ENCODE measurements at regions not wholly inside any gene's neighbourhood (a gene's known extent, or its start where the extent isn't known, plus 50 kb on each side); places are given as distances from the start of the nearest gene placed in this dataset.

DNA sequence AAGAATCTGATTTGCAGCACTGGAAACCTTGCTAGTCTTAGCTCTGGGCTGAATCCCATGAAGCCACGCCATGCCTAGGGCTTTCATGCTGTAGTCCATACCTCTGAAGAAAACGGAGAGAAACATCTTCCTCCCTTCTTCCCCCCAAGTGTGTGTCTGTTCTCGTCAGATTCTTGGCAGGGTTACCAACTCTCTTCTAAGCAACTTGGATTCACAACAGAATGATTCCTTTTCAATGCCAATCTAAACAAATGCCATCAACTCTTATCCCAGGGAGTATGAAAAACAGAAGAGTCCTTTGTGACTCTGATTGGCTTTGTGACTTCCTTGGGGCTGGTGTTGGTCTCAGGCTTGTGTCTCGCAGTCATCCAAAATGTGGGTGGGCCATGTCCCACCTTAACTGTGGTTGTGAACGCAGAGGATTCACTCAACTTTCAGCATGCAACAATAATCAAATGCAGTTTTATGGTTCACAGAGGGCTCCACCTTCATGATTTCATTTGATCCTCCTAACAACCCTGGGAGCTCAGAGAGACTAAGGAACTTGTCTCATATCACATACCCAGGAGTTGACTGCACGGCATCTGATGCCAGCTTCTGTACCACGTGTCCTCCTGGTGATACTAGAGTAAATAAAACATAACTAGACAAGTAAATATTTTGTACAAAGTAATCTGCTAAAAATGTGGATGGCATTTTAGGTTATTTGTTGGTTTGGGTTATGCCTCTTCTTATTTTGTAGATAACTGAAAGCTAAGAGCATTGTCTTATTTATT is 186.0 kb upstream of the TNP1 start:
- H3K9me3 Mint-ChIP-seq (ENCODE audit: unreplicated experiment) = peaks cover 2% of the 10 kb centered on the region
- no peaks in the 10 kb centered on the region for H3K27me3 Mint-ChIP-seq (ENCODE audit: unreplicated experiment)
- no peaks in the 10 kb centered on the region for H3K36me3 Mint-ChIP-seq (ENCODE audit: unreplicated experiment)
- DNase-seq = no peak
- TF ChIP-seq, protein P1, sequence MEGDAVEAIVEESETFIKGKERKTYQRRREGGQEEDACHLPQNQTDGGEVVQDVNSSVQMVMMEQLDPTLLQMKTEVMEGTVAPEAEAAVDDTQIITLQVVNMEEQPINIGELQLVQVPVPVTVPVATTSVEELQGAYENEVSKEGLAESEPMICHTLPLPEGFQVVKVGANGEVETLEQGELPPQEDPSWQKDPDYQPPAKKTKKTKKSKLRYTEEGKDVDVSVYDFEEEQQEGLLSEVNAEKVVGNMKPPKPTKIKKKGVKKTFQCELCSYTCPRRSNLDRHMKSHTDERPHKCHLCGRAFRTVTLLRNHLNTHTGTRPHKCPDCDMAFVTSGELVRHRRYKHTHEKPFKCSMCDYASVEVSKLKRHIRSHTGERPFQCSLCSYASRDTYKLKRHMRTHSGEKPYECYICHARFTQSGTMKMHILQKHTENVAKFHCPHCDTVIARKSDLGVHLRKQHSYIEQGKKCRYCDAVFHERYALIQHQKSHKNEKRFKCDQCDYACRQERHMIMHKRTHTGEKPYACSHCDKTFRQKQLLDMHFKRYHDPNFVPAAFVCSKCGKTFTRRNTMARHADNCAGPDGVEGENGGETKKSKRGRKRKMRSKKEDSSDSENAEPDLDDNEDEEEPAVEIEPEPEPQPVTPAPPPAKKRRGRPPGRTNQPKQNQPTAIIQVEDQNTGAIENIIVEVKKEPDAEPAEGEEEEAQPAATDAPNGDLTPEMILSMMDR (IDR thresholded peaks at IDR 0.05; ENCODE audit: partially characterized antibody, unreplicated experiment) = no peak
- no peak overlapping the region for H3K4me3 Mint-ChIP-seq (ENCODE audit: unreplicated experiment)
- H3K27ac Mint-ChIP-seq (ENCODE audit: unreplicated experiment) = no peak overlapping the region
- no peaks in the 10 kb centered on the region for H3K4me1 Mint-ChIP-seq (ENCODE audit: low read depth, unreplicated experiment)

- Mint-ChIP-seq H3K27me3 (ENCODE audit: unreplicated experiment) (no peaks in the 10 kb centered on the region), H3K36me3 (ENCODE audit: unreplicated experiment) (no peaks in the 10 kb centered on the region), H3K27ac (ENCODE audit: unreplicated experiment) (no peak overlapping the region), H3K4me1 (ENCODE audit: low read depth, unreplicated experiment) (peaks cover 2% of the 10 kb centered on the region), H3K9me3 (ENCODE audit: unreplicated experiment) (no peaks in the 10 kb centered on the region), H3K4me3 (ENCODE audit: unreplicated experiment) (no peak overlapping the region)
- DNase-seq = no peak
- TF ChIP-seq, protein P1 (IDR thresholded peaks at IDR 0.05; ENCODE audit: partially characterized antibody, unreplicated experiment) = no peak
Observed at GRCh38 chr2:217040099-217040498, 180.2 kb upstream of the TNP1 start.

DNA sequence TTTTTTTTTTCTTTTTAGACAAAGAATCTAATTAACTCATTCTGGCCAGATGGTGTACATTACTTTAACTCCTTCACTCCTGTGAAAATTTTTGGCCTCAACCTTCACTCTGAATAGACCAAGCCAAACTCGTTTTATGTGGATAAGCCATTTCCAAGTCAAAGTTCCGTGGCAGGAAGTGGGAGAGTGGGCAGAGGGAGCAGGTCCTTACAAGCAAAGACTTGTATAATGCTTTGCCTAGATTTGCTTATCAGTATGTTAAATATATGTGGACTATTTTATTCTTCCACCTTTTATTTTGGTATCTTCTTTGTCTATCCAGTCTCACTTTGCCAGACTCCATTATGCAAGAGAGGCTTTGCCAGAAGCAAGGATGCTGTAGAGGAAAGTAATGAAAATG is 178.1 kb upstream of the TNP1 start:
- H3K36me3 Mint-ChIP-seq (ENCODE audit: unreplicated experiment) = no peaks in the 10 kb centered on the region
- H3K27me3 Mint-ChIP-seq (ENCODE audit: unreplicated experiment) = no peaks in the 10 kb centered on the region
- H3K27ac Mint-ChIP-seq (ENCODE audit: unreplicated experiment) = no peak overlapping the region
- H3K4me3 Mint-ChIP-seq (ENCODE audit: unreplicated experiment) = no peak overlapping the region
- DNase-seq = no peak
- H3K9me3 Mint-ChIP-seq (ENCODE audit: unreplicated experiment) = no peaks in the 10 kb centered on the region
- peaks cover 5% of the 10 kb centered on the region for H3K4me1 Mint-ChIP-seq (ENCODE audit: low read depth, unreplicated experiment)
- TF ChIP-seq, protein P1 (IDR thresholded peaks at IDR 0.05; ENCODE audit: partially characterized antibody, unreplicated experiment) = no peak

DNA sequence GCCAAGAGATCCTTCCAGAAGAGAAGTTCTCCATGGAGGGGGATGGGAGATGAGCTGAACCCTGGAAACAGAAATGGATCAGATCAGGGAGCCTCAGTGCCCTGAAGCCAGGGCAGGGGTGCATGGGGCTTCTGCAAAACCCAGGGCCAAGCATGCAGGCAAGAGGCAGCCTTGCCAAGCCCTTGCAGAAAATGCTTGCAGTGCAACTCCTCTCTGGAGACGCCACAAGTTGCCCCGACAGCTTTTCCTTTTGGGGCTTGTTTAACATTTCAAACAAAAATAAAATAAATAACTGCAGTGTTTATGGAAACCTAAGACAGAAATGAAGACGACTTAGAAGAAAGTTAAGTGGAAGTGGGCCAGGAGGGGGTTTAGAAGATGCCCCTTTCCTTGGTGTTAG is 177.5 kb upstream of the TNP1 start:
- Mint-ChIP-seq H3K9me3 (ENCODE audit: unreplicated experiment) (no peaks in the 10 kb centered on the region), H3K4me1 (ENCODE audit: low read depth, unreplicated experiment) (peaks cover 5% of the 10 kb centered on the region), H3K36me3 (ENCODE audit: unreplicated experiment) (no peaks in the 10 kb centered on the region), H3K4me3 (ENCODE audit: unreplicated experiment) (no peak overlapping the region), H3K27ac (ENCODE audit: unreplicated experiment) (no peak overlapping the region), H3K27me3 (ENCODE audit: unreplicated experiment) (no peaks in the 10 kb centered on the region)
- DNase-seq = no peak
- TF ChIP-seq, protein P1 (IDR thresholded peaks at IDR 0.05; ENCODE audit: partially characterized antibody, unreplicated experiment) = no peak

GRCh38 chr2:217035967-217036366 is 176.1 kb upstream of the TNP1 start:
- Mint-ChIP-seq H3K4me3 (ENCODE audit: unreplicated experiment) (no peak overlapping the region), H3K27me3 (ENCODE audit: unreplicated experiment) (no peaks in the 10 kb centered on the region), H3K4me1 (ENCODE audit: low read depth, unreplicated experiment) (peaks cover 5% of the 10 kb centered on the region), H3K36me3 (ENCODE audit: unreplicated experiment) (no peaks in the 10 kb centered on the region), H3K9me3 (ENCODE audit: unreplicated experiment) (no peaks in the 10 kb centered on the region), H3K27ac (ENCODE audit: unreplicated experiment) (no peak overlapping the region)
- TF ChIP-seq, protein P1 (IDR thresholded peaks at IDR 0.05; ENCODE audit: partially characterized antibody, unreplicated experiment) = no peak
- peak; percentile 40 for DNase-seq

Data from glutamatergic neuron (in vitro differentiated cells).